ENCODE measurements at regions not wholly inside any gene's neighbourhood (a gene's known extent, or its start where the extent isn't known, plus 50 kb on each side); places are given as distances from the start of the nearest gene placed in this dataset.

GRCh38 chr16:79659344-79659743 is 58.8 kb upstream of the MAF start:
- Mint-ChIP-seq H3K4me1 (ENCODE audit: low read depth) (no peaks in the 10 kb centered on the region), H3K36me3 (no peaks in the 10 kb centered on the region)

DNA sequence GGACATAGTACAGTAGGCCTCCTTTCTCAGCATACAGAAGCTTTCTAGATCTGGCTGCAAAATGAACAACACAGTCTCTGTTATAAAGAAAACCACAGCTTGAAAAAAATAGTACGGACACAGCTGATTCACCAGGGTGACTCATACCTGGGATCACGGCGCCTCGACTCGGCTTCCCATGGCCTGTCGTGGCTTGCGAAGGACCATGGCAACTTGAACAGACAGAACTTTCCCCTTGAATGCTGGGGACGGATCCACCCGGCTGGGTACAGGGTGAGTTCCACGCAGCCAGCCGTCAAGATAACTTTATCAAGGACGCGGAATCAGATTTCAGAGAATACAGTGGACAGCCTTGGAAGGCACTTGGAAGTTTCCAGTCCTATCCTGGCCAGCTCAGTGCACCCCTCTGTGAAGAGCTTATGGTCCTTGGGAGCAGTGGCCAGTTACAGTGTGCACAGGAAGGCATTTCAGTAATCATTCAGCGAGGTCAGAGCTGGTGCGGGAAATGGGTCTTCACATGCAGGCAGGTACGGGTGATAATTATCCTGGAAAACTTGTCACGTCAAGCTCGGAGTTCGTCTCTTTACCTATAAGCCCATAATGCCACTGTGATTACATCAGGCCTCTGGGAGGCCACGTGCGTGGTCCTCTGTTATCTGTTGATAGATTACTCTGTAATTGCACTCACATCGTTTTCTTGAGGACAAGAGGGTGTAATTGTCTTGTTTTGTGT is 57.9 kb upstream of the MAF start:
- Mint-ChIP-seq H3K36me3 (no peaks in the 10 kb centered on the region), H3K4me1 (ENCODE audit: low read depth) (no peaks in the 10 kb centered on the region), H3K27ac (no peak overlapping the region), H3K27me3 (no peaks in the 10 kb centered on the region), H3K9me3 (ENCODE audit: low read depth) (no peaks in the 10 kb centered on the region), H3K4me3 (no peak overlapping the region)

More at GRCh38 chr16:79659344-79659743, 58.8 kb upstream of the MAF start:
- H3K4me3 Mint-ChIP-seq = no peak overlapping the region
- no peaks in the 10 kb centered on the region for H3K27me3 Mint-ChIP-seq
- no peaks in the 10 kb centered on the region for H3K9me3 Mint-ChIP-seq (ENCODE audit: low read depth)
- H3K27ac Mint-ChIP-seq = no peak overlapping the region

GRCh38 chr16:79656553-79657115 is 56.1 kb upstream of the MAF start:
- Mint-ChIP-seq H3K4me1 (ENCODE audit: low read depth) (no peaks in the 10 kb centered on the region), H3K27me3 (peaks cover 2% of the 10 kb centered on the region), H3K36me3 (no peaks in the 10 kb centered on the region), H3K9me3 (ENCODE audit: low read depth) (no peaks in the 10 kb centered on the region), H3K27ac (no peak overlapping the region), H3K4me3 (no peak overlapping the region)

DNA sequence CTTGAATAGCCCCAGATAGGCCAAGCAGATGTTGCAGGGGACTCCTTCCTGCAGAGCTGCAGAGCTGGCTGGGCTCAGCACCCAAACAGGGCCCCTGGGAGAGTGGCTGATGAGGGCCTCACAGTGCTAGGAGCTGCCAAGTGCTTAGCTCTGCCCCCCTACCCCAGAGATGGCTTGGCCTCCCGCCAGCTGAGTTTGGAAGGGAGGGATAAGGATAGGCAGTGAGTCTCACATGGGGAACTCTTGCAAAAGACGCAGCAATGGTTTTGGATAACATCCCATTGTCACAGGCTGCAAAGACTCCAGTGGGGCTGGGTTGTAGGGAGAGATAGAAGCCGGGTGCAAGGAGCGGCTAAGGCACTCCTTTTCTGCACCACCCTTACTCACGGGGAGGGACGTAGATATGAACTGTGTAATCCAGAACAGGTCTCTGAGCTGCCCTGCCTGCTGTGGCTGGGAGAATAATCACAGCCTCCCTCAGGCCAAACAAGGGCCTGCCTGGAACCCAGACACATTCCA is 52.9 kb upstream of the MAF start:
- Mint-ChIP-seq H3K4me1 (ENCODE audit: low read depth) (no peaks in the 10 kb centered on the region), H3K9me3 (ENCODE audit: low read depth) (no peaks in the 10 kb centered on the region), H3K4me3 (no peak overlapping the region), H3K36me3 (no peaks in the 10 kb centered on the region), H3K27me3 (peaks cover 2% of the 10 kb centered on the region), H3K27ac (no peak overlapping the region)

GRCh38 chr16:79651363-79651762 is 50.8 kb upstream of the MAF start:
- Mint-ChIP-seq H3K4me1 (ENCODE audit: low read depth) (no peaks in the 10 kb centered on the region), H3K4me3 (no peak overlapping the region), H3K27me3 (peaks cover 4% of the 10 kb centered on the region), H3K27ac (no peak overlapping the region), H3K36me3 (no peaks in the 10 kb centered on the region), H3K9me3 (ENCODE audit: low read depth) (no peaks in the 10 kb centered on the region)
